IMR-90 (cell line): ENCODE measurements at regions not wholly inside any gene's neighbourhood (a gene's known extent, or its start where the extent isn't known, plus 50 kb on each side); places are given as distances from the start of the nearest gene placed in this dataset.

ENCODE experiments used
- ATAC-seq: fragments of 200-7000 bp; cut with Tn5 transposase; 2 replicates; pipeline ENCODE4 v1.9.1; 2020; ENCODE audit warnings: low read depth, mild to moderate bottlenecking, moderate library complexity
- BruUV-seq: library from RNA; stranded (reverse); fragments of 400-500 nt; replicated peaks from 2 replicates; lab custom pipeline; 2021; lab: Mats Ljungman, UMichigan
- CTCF ChIA-PET: fragments of 300-600 bp; formaldehyde crosslinking; extraction: SDS; loops from one replicate; lab custom pipeline; 2021; ENCODE audit warnings: antibody characterized with exemption; lab: Yijun Ruan, JAX
- POLR2A ChIA-PET: fragments of 300-600 bp; sonication (Branson Sonifier 250); formaldehyde crosslinking; loops from one replicate; lab custom pipeline; 2022; ENCODE audit warnings: antibody characterized with exemption; ENCODE audit not compliant: unreplicated experiment; lab: Charles Lee
- DNase-seq: peaks from one replicate; pipeline ENCODE4 v3.0.0; 2013
- H2AFZ ChIP-seq: replicated peaks from 2 replicates; pipeline ENCODE3; 2013; ENCODE audit warnings: low read length, mild to moderate bottlenecking; ENCODE audit not compliant: poor library complexity
- H2AK5ac ChIP-seq: 2 replicates; pipeline ENCODE4 v1.6.1; 2013; ENCODE audit warnings: low read depth, low read length, inconsistent platforms
- H2AK9ac ChIP-seq: replicated peaks from 2 replicates; pipeline ENCODE3; 2013; ENCODE audit warnings: mild to moderate bottlenecking, low read depth, low read length, moderate library complexity; ENCODE audit not compliant: poor library complexity
- H2BK120ac ChIP-seq: 2 replicates; pipeline ENCODE4 v1.6.1; 2013; ENCODE audit warnings: low read depth, low read length, inconsistent platforms
- H2BK15ac ChIP-seq: 3 replicates; pipeline ENCODE4 v1.6.1; 2013; ENCODE audit warnings: low read depth, low read length, inconsistent platforms
- H2BK20ac ChIP-seq: 2 replicates; pipeline ENCODE4 v1.6.1; 2013; ENCODE audit warnings: low read depth, mild to moderate bottlenecking, inconsistent platforms, low read length, moderate library complexity
- H2BK5ac ChIP-seq: 2 replicates; pipeline ENCODE4 v1.6.1; 2013; ENCODE audit warnings: mild to moderate bottlenecking, low read depth, low read length, inconsistent platforms; ENCODE audit not compliant: poor library complexity, severe bottlenecking
- H3K14ac ChIP-seq: replicated peaks from 2 replicates; pipeline ENCODE4 v1.6.1; 2013; ENCODE audit warnings: low read depth, low read length, inconsistent platforms
- H3K18ac ChIP-seq: 2 replicates; pipeline ENCODE4 v1.6.1; 2013; ENCODE audit warnings: low read depth, low read length, control low read depth
- H3K23ac ChIP-seq: 2 replicates; pipeline ENCODE4 v1.6.1; 2013; ENCODE audit warnings: low read depth, low read length, inconsistent platforms
- H3K27ac ChIP-seq: 2 replicates; pipeline ENCODE4 v1.5.1; 2013; ENCODE audit warnings: mild to moderate bottlenecking, control low read depth, low read length; ENCODE audit not compliant: insufficient read depth
- H3K27me3 ChIP-seq: 2 replicates; pipeline ENCODE4 v1.6.1; 2013; ENCODE audit warnings: low read length; ENCODE audit not compliant: control insufficient read depth, insufficient read depth
- H3K36me3 ChIP-seq: 2 replicates; pipeline ENCODE4 v1.6.1; 2013; ENCODE audit warnings: low read length, mixed read lengths; ENCODE audit not compliant: control insufficient read depth, insufficient read depth
- H3K4ac ChIP-seq: 2 replicates; pipeline ENCODE4 v1.6.1; 2013; ENCODE audit warnings: low read depth, low read length, inconsistent platforms
- H3K4me1 ChIP-seq: 2 replicates; pipeline ENCODE4 v1.6.1; 2013; ENCODE audit warnings: low read length, mixed read lengths; ENCODE audit not compliant: control insufficient read depth, insufficient read depth
- H3K4me2 ChIP-seq: 2 replicates; pipeline ENCODE4 v1.6.1; 2013; ENCODE audit warnings: low read depth, mild to moderate bottlenecking, control low read depth, low read length, moderate library complexity
- H3K4me3 ChIP-seq: 2 replicates; pipeline ENCODE4 v1.5.1; 2013; ENCODE audit warnings: low read depth, mild to moderate bottlenecking, control low read depth, low read length, moderate library complexity; ENCODE audit not compliant: insufficient read depth
- H3K56ac ChIP-seq: 2 replicates; pipeline ENCODE4 v1.6.1; 2013; ENCODE audit warnings: low read length, inconsistent platforms; ENCODE audit not compliant: insufficient read depth; ENCODE audit errors: extremely low read depth
- H3K79me1 ChIP-seq, 2 experiments: 2 replicates each; pipeline ENCODE4 v1.6.1; 2013; ENCODE audit warnings: low read length in 2 of 2, inconsistent platforms in 1 of 2, low read depth in 1 of 2
- H3K9ac ChIP-seq: 2 replicates; pipeline ENCODE4 v1.6.1; 2013; ENCODE audit warnings: low read depth, low read length, control low read depth
- H3K9me1 ChIP-seq: 2 replicates; pipeline ENCODE4 v1.6.1; 2013; ENCODE audit warnings: low read length, inconsistent platforms; ENCODE audit not compliant: insufficient read depth
- H3K9me3 ChIP-seq: 2 replicates; pipeline ENCODE4 v1.6.1; 2013; ENCODE audit warnings: low read length; ENCODE audit not compliant: control insufficient read depth, insufficient read depth
- H4K20me1 ChIP-seq: 2 replicates; pipeline ENCODE4 v1.6.1; 2013; ENCODE audit warnings: low read length, inconsistent platforms; ENCODE audit not compliant: insufficient read depth
- H4K5ac ChIP-seq: 2 replicates; pipeline ENCODE4 v1.6.1; 2013; ENCODE audit warnings: mild to moderate bottlenecking, low read depth, low read length, control low read depth
- H4K8ac ChIP-seq, 2 experiments: 2 replicates each; pipeline ENCODE4 v1.6.1; 2013; ENCODE audit warnings: low read depth in 2 of 2, low read length in 2 of 2, control low read depth in 1 of 2, inconsistent platforms in 1 of 2
- H4K91ac ChIP-seq: 2 replicates; pipeline ENCODE4 v1.6.1; 2013; ENCODE audit warnings: low read depth, low read length, inconsistent platforms; ENCODE audit not compliant: insufficient read depth
- FOS ChIP-seq: fragments of 150-350 bp; IDR thresholded peaks from 2 replicates; pipeline ENCODE4 v1.6.1; 2016; ENCODE audit warnings: low read depth, low read length
- RCOR1 ChIP-seq: IDR thresholded peaks from 2 replicates; pipeline ENCODE4 v1.6.1; 2012; ENCODE audit warnings: mild to moderate bottlenecking, low read length, improper control_type of control experiment; ENCODE audit not compliant: insufficient replicate concordance
- WGBS, 2 experiments: methylation state at CpG; one replicate each; pipeline versions ENCODE4 v1.1.5 to v1.1.7; 2013; ENCODE audit warnings: missing lambda C conversion rate in 2 of 2; ENCODE audit not compliant: insufficient read length in 1 of 2; ENCODE audit errors: extremely low coverage in 2 of 2; 5-methylcytosine and 5-hydroxymethylcytosine counted together
- dilution Hi-C: fragments of 300-500 bp; cut with HindIII; formaldehyde crosslinking; loops from one replicate; pipeline ENCODE4 v1.14.3; 2018; ENCODE audit warnings: low sequenced_read_pairs; ENCODE audit not compliant: unreplicated experiment
- in situ Hi-C: fragments of 300-500 bp; cut with MboI; formaldehyde crosslinking; loops from 3 replicates; pipeline ENCODE4 v1.14.3; 2019; ENCODE audit warnings: low sequenced_read_pairs, inconsistent platforms, mixed read lengths
- intact Hi-C: fragments of 100-400 bp; cut with micrococcal nuclease; formaldehyde crosslinking; loops from 2 replicates; pipeline ENCODE4 v1.10.0; 2022
- TF ChIP-seq, protein P1 (sequence below): fragments of 150-350 bp; IDR thresholded peaks from 2 replicates; pipeline ENCODE4 v1.6.1; 2017; ENCODE audit warnings: mild to moderate bottlenecking, antibody characterized with exemption, low read length, low read depth

DNA sequence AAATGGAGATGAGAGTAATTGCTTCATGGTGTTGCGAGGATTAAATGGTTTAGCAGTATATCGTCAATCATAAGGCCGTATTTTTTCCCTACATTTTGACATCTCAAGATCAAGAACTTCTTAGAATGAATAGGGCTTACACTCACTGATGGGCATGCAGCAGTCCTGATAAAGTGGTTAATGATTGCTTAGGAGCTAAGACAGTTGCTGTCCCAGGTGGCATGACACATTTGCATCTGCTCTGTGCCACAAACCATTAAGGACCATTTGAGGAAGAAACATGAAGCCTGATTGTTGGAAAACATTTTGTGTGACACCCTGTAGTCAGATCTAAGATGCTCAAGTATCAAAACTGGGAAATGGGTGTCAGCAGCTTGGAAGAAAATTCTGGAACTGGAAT is 81.0 kb upstream of the SGIP1 start:
- Histone ChIP-seq H3K27ac (no peak overlapping the region), H2AK5ac (no peak overlapping the region), H3K9ac (no peak overlapping the region), H3K79me1 (no peaks in the 10 kb centered on the region), H2BK120ac (no peak overlapping the region), H3K9me3 (no peaks in the 10 kb centered on the region), H3K56ac (no peak overlapping the region), H3K4ac (no peak overlapping the region), H4K8ac (no peak overlapping the region), H4K91ac (no peak overlapping the region), H2BK5ac (no peak overlapping the region), H3K4me2 (no peak overlapping the region), H2BK15ac (no peak overlapping the region), H4K5ac (no peak overlapping the region), H2AK9ac (no peak overlapping the region), H3K27me3 (no peaks in the 10 kb centered on the region), H3K18ac (no peak overlapping the region), H3K4me3 (no peak overlapping the region), H3K14ac (no peak overlapping the region), H3K9me1 (no peaks in the 10 kb centered on the region), H3K36me3 (no peaks in the 10 kb centered on the region), H3K23ac (no peak overlapping the region), H2BK20ac (no peak overlapping the region), H3K4me1 (peaks cover 2% of the 10 kb centered on the region; the same call in 1 of the 2 replicates), H2AFZ (no peak overlapping the region), H4K20me1 (no peaks in the 10 kb centered on the region)
- in situ Hi-C loops (no loop called here), intact Hi-C loops (no loop called here), dilution Hi-C loops (no loop called here)
- no peak for ATAC-seq
- DNase-seq = no peak
- no TSS peak for BruUV-seq
- WGBS, 2 experiments = no CpG with 5 or more reads among the region's 3 CpGs
- TF ChIP-seq RCOR1 (no peak), FOS (no peak)
- TF ChIP-seq, protein P1, sequence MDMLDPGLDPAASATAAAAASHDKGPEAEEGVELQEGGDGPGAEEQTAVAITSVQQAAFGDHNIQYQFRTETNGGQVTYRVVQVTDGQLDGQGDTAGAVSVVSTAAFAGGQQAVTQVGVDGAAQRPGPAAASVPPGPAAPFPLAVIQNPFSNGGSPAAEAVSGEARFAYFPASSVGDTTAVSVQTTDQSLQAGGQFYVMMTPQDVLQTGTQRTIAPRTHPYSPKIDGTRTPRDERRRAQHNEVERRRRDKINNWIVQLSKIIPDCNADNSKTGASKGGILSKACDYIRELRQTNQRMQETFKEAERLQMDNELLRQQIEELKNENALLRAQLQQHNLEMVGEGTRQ = no peak
- CTCF ChIA-PET = interaction anchor here (0.6 to 1.3 kb wide), 3 partner anchors 50 to 210 kb away, joined by 3 to 4 read pairs (median 3); no protein-coding TSS in a partner anchor
- POLR2A ChIA-PET = no interaction called here
